ENCODE measurements at regions not wholly inside any gene's neighbourhood (a gene's known extent, or its start where the extent isn't known, plus 50 kb on each side); places are given as distances from the start of the nearest gene placed in this dataset.

DNA sequence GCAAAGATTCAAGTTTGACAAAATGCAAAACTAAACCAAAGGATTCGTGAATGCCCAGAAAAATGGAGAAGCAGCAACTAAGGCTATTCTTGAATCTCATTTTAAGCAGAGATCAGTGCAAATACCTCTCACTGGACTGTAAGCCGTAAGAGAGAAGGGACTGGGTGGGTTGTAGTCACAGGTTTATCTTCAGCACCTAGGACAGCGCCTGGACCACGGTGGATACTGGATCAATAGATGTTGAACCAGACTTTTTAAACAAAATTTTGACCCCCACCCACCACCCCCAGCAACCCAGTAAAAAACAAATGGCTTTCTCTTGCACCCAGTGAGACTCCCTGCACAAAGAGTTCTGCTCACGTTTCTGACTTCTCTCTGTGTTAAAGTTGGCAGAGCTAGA is 347.1 kb downstream of the AJAP1 start:
- no peak for TF ChIP-seq FOXM1 (IDR thresholded peaks at IDR 0.05; ENCODE audit: borderline replicate concordance)
- TF ChIP-seq ZNF384 (IDR thresholded peaks at IDR 0.05), result no peak
- TF ChIP-seq TARDBP (IDR thresholded peaks at IDR 0.05), result no peak
- no peak for TF ChIP-seq BHLHE40 (IDR thresholded peaks at IDR 0.05; ENCODE audit: borderline replicate concordance)
- TF ChIP-seq, protein P1, sequence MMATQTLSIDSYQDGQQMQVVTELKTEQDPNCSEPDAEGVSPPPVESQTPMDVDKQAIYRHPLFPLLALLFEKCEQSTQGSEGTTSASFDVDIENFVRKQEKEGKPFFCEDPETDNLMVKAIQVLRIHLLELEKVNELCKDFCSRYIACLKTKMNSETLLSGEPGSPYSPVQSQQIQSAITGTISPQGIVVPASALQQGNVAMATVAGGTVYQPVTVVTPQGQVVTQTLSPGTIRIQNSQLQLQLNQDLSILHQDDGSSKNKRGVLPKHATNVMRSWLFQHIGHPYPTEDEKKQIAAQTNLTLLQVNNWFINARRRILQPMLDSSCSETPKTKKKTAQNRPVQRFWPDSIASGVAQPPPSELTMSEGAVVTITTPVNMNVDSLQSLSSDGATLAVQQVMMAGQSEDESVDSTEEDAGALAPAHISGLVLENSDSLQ (IDR thresholded peaks at IDR 0.05), result no peak
- no peak for TF ChIP-seq ELF4 (IDR thresholded peaks at IDR 0.05)
- TF ChIP-seq L3MBTL2 (conservative IDR thresholded peaks at IDR 0.05), result no peak
- no peak for TF ChIP-seq FOXA1 (IDR thresholded peaks at IDR 0.05)

Measured in HEK293T (cell line).